WTC11 (cell line): ENCODE measurements at regions not wholly inside any gene's neighbourhood (a gene's known extent, or its start where the extent isn't known, plus 50 kb on each side); places are given as distances from the start of the nearest gene placed in this dataset.

Experiments
- ATAC-seq: fragments of 200-7000 bp; cut with Tn5 transposase; 2 replicates; pipeline ENCODE4 v1.10.0; 2021; ENCODE audit warnings: mild to moderate bottlenecking, moderate library complexity
- CTCF ChIA-PET: fragments of 300-600 bp; sonication (Branson Sonifier 250); formaldehyde crosslinking; loops from one replicate; lab custom pipeline; 2021; ENCODE audit warnings: antibody characterized with exemption; lab: Charles Lee
- POLR2A ChIA-PET: fragments of 350-600 bp; sonication (Branson Sonifier 250); formaldehyde crosslinking; loops from one replicate; lab custom pipeline; 2021; ENCODE audit warnings: antibody characterized with exemption; lab: Charles Lee
- DNase-seq: peaks from one replicate; pipeline ENCODE4 v3.0.0; 2021; ENCODE audit warnings: low spot score
- H3K27ac Mint-ChIP-seq: 2 replicates; pipeline ENCODE4 v1.8.0; 2021; ENCODE audit warnings: mixed read lengths
- H3K27me3 Mint-ChIP-seq: 2 replicates; pipeline ENCODE4 v1.8.0; 2021; ENCODE audit warnings: low read depth, mild to moderate bottlenecking, moderate library complexity, mixed read lengths
- H3K36me3 Mint-ChIP-seq: 2 replicates; pipeline ENCODE4 v1.8.0; 2021; ENCODE audit warnings: mixed read lengths
- H3K4me1 Mint-ChIP-seq: 2 replicates; pipeline ENCODE4 v1.8.0; 2022; ENCODE audit warnings: mixed read lengths
- H3K4me3 Mint-ChIP-seq: 2 replicates; pipeline ENCODE4 v1.8.0; 2021; ENCODE audit warnings: mild to moderate bottlenecking, moderate library complexity, mixed read lengths
- H3K9me3 Mint-ChIP-seq: 2 replicates; pipeline ENCODE4 v1.8.0; 2021; ENCODE audit warnings: mixed read lengths
- AR ChIP-seq: fragments of 250-450 bp; sonication (Bioruptor Pico); IDR thresholded peaks from 2 replicates; pipeline ENCODE4 v1.9.0; 2021; ENCODE audit warnings: mild to moderate bottlenecking
- CDX4 ChIP-seq: fragments of 250-450 bp; sonication (Bioruptor Pico); IDR thresholded peaks from 2 replicates; pipeline ENCODE4 v1.9.0; 2021; ENCODE audit warnings: moderate library complexity, mild to moderate bottlenecking, inconsistent platforms, borderline replicate concordance
- CTCF ChIP-seq: fragments of 200-600 bp; IDR thresholded peaks from 2 replicates; pipeline ENCODE4 v1.8.0; 2022; ENCODE audit warnings: antibody characterized with exemption
- E2F1 ChIP-seq: sonication (generic); formaldehyde crosslinking; IDR thresholded peaks from 2 replicates; pipeline ENCODE4 v1.8.0; 2022; ENCODE audit warnings: mild to moderate bottlenecking, missing genetic modification reagents
- E2F4 ChIP-seq: sonication (generic); formaldehyde crosslinking; IDR thresholded peaks from 2 replicates; pipeline ENCODE4 v1.8.1; 2022; ENCODE audit warnings: low read depth, mild to moderate bottlenecking, moderate library complexity, missing genetic modification reagents, borderline replicate concordance
- EMX1 ChIP-seq: fragments of 250-450 bp; sonication (Bioruptor Pico); IDR thresholded peaks from 2 replicates; pipeline ENCODE4 v1.8.0; 2021; ENCODE audit warnings: mild to moderate bottlenecking
- FOXK1 ChIP-seq: sonication (generic); formaldehyde crosslinking; IDR thresholded peaks from 2 replicates; pipeline ENCODE4 v1.8.0; 2022; ENCODE audit warnings: mild to moderate bottlenecking, moderate library complexity, missing genetic modification reagents
- JAZF1 ChIP-seq: fragments of 250-450 bp; sonication (Bioruptor Pico); IDR thresholded peaks from 2 replicates; pipeline ENCODE4 v1.9.0; 2021; ENCODE audit warnings: moderate library complexity, mild to moderate bottlenecking, inconsistent platforms
- JUN ChIP-seq: sonication (generic); formaldehyde crosslinking; IDR thresholded peaks from 2 replicates; pipeline ENCODE4 v1.8.0; 2023; ENCODE audit warnings: mild to moderate bottlenecking, missing genetic modification reagents
- TP53 ChIP-seq: sonication (generic); formaldehyde crosslinking; IDR thresholded peaks from 2 replicates; pipeline ENCODE4 v1.8.1; 2023; ENCODE audit warnings: mild to moderate bottlenecking, missing genetic modification reagents
- ZBTB21 ChIP-seq: sonication (generic); formaldehyde crosslinking; IDR thresholded peaks from 2 replicates; pipeline ENCODE4 v1.8.1; 2023; ENCODE audit warnings: mild to moderate bottlenecking, missing genetic modification reagents, borderline replicate concordance
- ZMAT4 ChIP-seq: fragments of 250-450 bp; sonication (Bioruptor Pico); IDR thresholded peaks from 2 replicates; pipeline ENCODE4 v1.9.0; 2021; ENCODE audit warnings: mild to moderate bottlenecking
- ZNF121 ChIP-seq: sonication (generic); formaldehyde crosslinking; IDR thresholded peaks from 2 replicates; pipeline ENCODE4 v1.8.0; 2023; ENCODE audit warnings: missing genetic modification reagents

- POLR2A ChIA-PET: no interaction called here
- CTCF ChIA-PET: no interaction called here
These were observed 835.5 kb upstream of the CNTN5 start for GRCh38 chr11:98185245-98185644.

More at GRCh38 chr11:98185245-98185644, 835.5 kb upstream of the CNTN5 start:
- H3K27ac Mint-ChIP-seq: no peak overlapping the region
- ATAC-seq (no peak), DNase-seq (no peak)
- no peaks in the 10 kb centered on the region for H3K4me1 Mint-ChIP-seq
- no peaks in the 10 kb centered on the region; the same call in 1 of the 2 replicates for H3K27me3 Mint-ChIP-seq
- peaks cover 36% of the 10 kb centered on the region for H3K9me3 Mint-ChIP-seq
- no peak overlapping the region for H3K4me3 Mint-ChIP-seq
- peaks cover 21% of the 10 kb centered on the region for H3K36me3 Mint-ChIP-seq
- TF ChIP-seq E2F1 (CRISPR knock-in tag) (no peak), TP53 (CRISPR knock-in tag) (no peak), ZNF121 (CRISPR knock-in tag) (no peak), ZBTB21 (CRISPR knock-in tag) (no peak), CDX4 (CRISPR knock-in tag) (no peak), JUN (CRISPR knock-in tag) (no peak), EMX1 (CRISPR knock-in tag) (no peak), E2F4 (CRISPR knock-in tag) (no peak), ZMAT4 (CRISPR knock-in tag) (no peak), CTCF (no peak), FOXK1 (CRISPR knock-in tag) (no peak), JAZF1 (no peak), AR (CRISPR knock-in tag) (no peak)
